NCI-H526 treated with DMSO at 0.1 percent for 48 hours (cell line): ENCODE measurements at regions not wholly inside any gene's neighbourhood (a gene's known extent, or its start where the extent isn't known, plus 50 kb on each side); places are given as distances from the start of the nearest gene placed in this dataset.
A peak's percentile ranks its signal among the peaks of the same experiment; 100 is the strongest.
"Not testable (repeated sequence)": the region's sequence is repeated elsewhere in the genome, so short reads cannot be mapped to it uniquely, and the experiment has no call there.

Experiments
- DNase-seq: peaks from one replicate; lab custom pipeline; 2025; lab: John Stamatoyannopoulos, UW

- not testable (repeated sequence) for DNase-seq
Measured at GRCh38 chr4:74505355-74505978, 60.5 kb downstream of the AREG start.

GRCh38 chr4:74509363-74509762 is 64.4 kb downstream of the AREG start:
- DNase-seq, result not testable (repeated sequence)

DNA sequence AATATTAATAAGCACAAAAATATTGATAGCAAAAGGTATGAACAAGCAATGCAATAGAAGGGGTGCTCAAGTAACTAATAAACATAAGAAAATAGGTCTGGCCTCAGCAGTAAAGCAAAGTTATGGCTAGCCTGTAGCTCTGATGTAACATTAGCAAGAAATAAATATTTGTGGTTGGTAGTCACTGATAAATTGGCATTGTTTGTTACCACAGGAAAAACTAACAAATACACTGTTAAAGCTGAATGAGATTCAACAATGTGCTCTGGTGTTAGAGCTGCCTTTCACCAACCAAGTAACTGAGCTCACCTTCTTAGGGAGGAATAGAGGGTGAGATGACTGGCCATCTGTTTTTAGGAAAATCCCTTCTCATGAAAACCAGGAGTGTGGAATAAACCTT is 71.4 kb downstream of the AREG start:
- DNase-seq, result no peak

GRCh38 chr4:74517996-74518395 is 73.1 kb downstream of the AREG start:
- no peak for DNase-seq

DNA sequence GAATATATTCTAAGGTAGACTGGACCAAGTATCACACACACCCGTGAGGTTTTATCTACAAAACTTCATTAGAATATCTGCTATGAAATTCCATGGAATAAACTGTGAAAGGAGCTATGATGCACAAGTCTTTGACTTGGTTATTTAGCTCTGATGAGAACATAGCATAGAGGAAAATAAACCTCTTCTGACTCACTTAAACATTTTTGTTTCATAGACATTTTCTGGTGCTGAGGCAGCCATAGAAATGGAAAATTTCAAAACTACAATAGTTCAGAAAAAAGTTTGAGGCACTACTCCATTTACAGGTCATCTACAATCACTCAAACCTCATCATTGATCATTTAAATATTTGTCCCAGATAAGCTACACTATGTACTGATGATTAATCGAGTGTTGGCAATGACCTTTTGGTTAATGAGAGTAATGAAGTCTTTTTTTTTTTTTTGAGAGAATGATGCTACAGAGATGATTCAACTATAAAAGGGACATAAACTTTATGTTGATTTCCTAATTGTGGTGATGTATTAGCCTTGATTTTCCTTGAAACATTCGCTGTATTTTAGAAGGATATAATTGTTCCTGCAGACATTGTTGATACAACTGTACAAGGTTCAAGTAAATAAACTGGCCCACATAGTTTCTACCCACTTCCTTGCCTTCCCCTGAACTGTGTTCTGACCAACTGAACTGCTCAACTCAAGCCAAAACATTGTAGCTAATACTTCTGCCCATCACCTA is 77.5 kb downstream of the AREG start:
- no peak for DNase-seq

- no peak for DNase-seq
Measured at GRCh38 chr4:74523096-74523495, 78.2 kb downstream of the AREG start.

DNA sequence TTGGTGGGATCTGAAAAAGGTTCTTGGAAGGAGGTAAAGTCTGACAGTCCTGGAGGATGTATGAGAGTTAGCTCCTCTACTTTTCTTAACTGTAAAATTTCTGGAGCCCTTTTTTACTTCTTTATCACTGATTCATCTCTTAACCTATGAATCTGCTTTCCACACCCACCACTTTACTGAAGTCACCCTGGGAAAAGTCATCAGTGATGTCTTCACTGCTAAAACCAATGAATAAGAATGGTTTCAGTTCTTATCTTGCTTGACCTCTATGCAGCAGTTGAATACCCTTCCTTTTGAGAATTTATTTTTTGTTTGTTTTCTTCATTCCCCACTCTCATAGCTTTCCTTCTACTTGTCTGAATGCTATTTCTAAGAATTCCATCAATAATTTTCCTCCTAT is 80.0 kb downstream of the AREG start:
- no peak for DNase-seq

DNA sequence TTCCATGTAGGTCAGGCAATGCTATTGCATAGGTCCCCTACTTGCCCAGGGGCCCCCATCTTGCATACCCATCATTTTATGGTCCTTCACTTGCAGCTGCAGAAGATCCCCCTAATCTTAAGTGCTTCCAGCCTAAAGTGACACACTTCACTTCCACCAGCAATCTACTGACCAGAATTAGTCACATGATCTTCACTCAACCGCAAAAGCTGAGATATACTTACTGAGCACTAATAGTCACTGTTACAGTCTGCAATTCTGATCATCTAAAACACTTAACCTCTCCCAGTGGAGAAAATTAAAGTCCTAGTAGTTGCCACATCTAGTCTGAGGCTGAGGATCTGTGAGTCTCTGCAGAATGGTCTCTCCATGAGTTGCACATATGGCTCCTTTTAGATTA is 82.1 kb downstream of the AREG start:
- DNase-seq, result no peak

DNA sequence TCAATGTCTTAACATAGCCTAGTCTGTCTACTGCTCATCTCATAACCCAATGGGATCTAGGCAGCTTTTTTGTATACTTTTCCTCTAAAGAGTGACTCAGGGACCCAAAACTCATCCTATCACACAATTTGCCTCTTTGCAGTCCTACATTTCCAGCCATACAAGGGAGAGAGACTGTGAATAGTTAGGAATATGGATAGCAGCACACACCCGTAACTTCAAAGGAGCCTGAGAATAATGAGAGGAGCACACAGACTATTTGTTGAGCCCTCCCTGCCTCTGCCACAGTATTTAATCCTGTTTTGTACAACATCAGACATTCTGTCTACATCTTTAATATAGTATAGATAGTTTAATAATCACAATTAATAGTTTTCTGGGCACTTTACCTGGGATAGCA is 83.2 kb downstream of the AREG start:
- DNase-seq, result no peak

DNA sequence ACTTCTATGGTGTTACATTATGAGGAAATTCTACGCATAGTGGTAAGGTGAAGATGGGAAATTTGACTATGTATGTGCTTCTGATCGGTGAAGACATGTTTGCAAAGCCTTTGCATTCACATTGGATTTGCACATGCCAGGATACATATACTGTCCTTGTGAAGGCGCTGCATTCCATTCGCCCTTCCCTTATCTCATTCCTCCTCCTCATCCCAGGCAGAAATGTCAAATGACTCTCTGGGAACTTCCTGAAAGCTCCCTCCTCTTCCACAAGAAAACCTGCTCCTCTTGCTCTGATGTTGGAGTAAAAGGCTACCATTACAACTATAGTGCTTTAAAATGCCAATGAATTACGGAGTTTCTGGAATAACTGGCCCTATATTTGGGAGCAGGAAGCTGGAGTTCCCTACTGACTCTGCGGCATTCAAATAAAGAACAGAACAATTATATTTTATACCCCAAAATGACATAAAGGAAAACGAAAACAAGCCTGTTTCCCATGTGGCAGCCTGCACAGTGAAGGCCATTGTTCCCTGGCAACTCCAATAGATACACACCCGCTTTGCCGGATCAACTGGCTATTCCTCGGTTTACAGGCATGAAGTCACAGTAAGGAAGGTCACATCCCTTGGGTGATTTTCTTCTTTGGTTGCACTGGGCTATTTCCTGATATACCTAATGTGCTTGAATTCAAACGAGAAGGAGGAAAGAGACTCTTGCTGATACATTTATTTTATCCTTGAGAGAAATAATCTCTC is 84.5 kb downstream of the AREG start:
- peak; percentile 37 for DNase-seq

- DNase-seq, result peak; percentile 2
Measured at GRCh38 chr4:74531963-74532794, 87.2 kb downstream of the AREG start.

DNA sequence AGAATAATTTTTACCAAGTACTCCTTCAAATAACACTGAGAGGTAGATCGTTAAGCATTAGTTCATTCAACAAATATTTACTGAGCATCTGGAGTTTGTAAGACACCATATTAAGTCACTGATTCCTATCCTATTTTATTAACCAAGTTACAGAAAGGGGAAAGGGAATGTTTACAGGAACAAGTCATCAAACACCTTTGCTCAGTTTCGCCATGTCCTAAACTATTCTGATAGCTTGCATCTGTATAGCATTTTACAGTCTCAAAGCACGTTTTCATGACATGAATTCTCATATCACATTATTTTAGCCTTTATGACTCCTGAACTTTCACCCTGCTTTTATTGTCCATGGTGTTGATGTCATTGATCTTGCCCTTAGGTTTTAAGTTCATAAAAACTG is 89.2 kb downstream of the AREG start:
- no peak for DNase-seq

DNA sequence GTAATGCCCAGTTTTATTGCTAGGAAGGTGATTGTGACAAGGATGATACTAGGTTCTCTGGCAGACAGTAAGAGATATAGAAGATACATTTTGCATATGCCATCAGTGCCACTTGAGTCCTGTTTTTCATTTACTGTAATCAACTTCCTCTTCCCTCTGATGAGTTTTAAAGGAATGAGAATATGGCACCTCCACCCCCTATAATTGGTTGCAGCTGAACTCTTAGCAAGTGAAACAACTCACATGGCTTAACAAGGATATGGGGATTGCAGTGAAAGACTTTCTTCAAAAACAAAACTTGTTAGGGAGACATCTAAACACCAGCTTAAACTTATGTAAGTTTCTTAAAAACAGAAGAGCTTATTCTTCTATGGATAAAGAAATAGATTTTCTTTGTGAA is 90.0 kb downstream of the AREG start:
- DNase-seq, result no peak

DNA sequence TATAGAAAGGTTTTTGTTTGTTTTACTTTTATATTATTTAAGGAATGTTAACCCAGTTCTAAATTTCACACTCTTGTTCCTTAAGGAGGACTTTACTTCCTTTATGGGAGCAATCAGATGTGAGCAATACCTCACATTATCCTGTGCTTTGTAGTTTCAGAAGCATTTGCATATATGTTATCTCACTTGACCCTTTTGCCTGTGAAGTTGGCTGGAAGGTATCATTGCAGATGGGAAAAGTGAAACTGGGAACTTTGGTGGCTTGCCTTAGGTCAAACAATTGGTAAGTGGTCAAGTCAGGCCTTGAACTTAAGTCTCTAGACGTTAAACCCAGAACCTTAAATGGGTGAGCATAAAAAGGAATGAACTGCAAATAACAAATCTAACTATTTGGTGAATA is 90.6 kb downstream of the AREG start:
- DNase-seq, result no peak

- no peak for DNase-seq
Measured at GRCh38 chr4:74536557-74536956, 91.6 kb downstream of the AREG start.

- no peak for DNase-seq
Measured at GRCh38 chr4:74537459-74537858, 92.5 kb downstream of the AREG start.

- DNase-seq, result no peak
Measured at GRCh38 chr4:74539044-74539790, 94.3 kb downstream of the AREG start.

- no peak for DNase-seq
Measured at GRCh38 chr4:74540193-74540592, 95.3 kb downstream of the AREG start.

DNA sequence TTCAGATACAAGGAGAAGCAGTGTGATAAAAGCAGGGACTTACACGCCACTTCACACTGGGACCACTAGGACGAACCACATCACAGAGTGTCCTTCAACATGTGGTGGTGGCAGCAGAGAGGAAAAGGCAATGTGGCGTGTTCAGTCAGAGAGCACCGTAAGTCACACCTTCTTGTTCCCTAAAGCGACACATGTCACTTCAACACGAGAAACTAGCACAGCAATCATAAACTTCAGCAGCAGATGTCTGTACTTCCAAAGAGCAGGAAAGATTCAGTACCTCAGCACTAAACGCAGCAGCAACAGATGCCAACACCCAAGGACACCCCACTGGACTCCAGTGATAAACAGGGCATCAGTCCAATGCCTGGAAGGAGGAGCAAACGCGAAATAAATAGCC is 96.7 kb downstream of the AREG start:
- no peak for DNase-seq

- no peak for DNase-seq
Measured at GRCh38 chr4:74543231-74543781, 98.4 kb downstream of the AREG start.

DNA sequence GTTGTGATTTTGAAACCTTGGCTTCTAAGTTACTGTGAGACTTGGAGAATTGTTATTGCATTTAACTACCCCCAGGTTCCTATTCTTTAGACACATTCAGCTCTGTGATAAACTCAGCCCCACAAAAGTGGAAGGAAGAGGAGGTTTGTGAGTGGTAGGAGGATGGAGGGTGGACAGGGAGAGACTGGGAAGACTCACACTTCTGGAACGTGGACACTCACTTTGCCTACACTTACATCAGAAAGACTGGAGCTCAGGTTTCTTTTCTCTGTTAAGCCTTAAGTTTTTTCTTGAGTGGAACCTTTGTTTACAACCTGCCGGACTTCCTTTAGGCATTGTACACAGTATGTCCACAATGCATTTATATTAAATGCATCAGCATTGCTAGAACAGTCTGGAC is 99.0 kb downstream of the AREG start:
- DNase-seq, result no peak
